Activated T-cell treated with anti-CD3 and anti-CD28 coated beads, Interleukin-2, amount 50 U/mL, for 4 hours (primary cell): ENCODE measurements at regions not wholly inside any gene's neighbourhood (a gene's known extent, or its start where the extent isn't known, plus 50 kb on each side); places are given as distances from the start of the nearest gene placed in this dataset.

ENCODE experiments used
- ATAC-seq, 2 donors: fragments of 200-7000 bp; cut with Tn5 transposase; one replicate each; pipeline ENCODE4 v1.10.0; 2021
- DNase-seq: peaks from one replicate; pipeline ENCODE4 v3.0.0-alpha.2; 2020
- H3K27me3 Mint-ChIP-seq: one replicate; pipeline ENCODE4 v1.8.0; 2021; ENCODE audit warnings: low read depth, mixed read lengths
- H3K36me3 Mint-ChIP-seq: one replicate; pipeline ENCODE4 v1.8.0; 2022; ENCODE audit warnings: mixed read lengths; ENCODE audit not compliant: insufficient read depth
- H3K4me1 Mint-ChIP-seq: one replicate; pipeline ENCODE4 v1.8.0; 2021; ENCODE audit warnings: low read depth, mixed read lengths
- H3K4me3 Mint-ChIP-seq: one replicate; pipeline ENCODE4 v1.8.0; 2021; ENCODE audit warnings: mild to moderate bottlenecking, moderate library complexity, mixed read lengths
- H3K9me3 Mint-ChIP-seq: one replicate; pipeline ENCODE4 v1.8.0; 2021; ENCODE audit warnings: mixed read lengths

DNA sequence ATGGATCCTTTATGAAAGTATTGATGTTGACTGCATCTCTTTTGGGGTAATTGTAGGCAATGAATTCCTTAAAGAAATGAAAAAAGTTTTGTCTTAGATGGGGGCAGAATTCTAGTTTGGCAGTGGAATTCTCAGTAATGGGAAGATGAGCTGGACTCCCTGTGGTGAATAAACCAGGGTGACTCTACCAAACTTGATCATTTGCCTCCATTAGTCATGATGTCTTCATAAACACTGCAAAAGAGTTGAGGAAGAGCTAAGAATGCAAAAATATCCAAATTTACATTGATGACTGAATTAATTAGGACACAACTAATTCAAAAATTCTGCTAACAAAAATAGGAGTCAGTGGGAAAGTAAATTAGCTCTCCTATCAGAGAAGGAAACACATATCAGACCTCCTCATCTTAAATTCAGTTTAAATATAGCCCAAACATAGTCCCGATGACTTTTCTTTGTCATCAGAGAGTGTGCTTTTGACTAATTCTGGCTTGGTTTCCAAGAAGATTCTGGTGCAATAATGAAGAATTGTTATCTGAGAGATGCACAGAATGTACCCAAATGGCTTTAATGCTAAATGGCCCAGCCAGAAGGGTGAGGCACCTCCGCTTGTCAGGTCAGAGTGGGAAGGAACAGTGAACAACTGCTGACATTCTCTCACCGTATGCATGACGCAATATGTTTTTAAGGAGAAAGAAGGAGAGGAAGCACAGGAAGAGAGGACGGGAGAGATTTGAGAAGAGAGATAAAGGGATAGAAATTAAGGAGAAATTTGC lies 525.1 kb downstream of the LMO4 start:
- Mint-ChIP-seq H3K4me3 (no peak overlapping the region), H3K36me3 (no peaks in the 10 kb centered on the region), H3K4me1 (no peaks in the 10 kb centered on the region), H3K9me3 (no peaks in the 10 kb centered on the region), H3K27me3 (no peaks in the 10 kb centered on the region)
- ATAC-seq: no peak
- DNase-seq: no peak

DNA sequence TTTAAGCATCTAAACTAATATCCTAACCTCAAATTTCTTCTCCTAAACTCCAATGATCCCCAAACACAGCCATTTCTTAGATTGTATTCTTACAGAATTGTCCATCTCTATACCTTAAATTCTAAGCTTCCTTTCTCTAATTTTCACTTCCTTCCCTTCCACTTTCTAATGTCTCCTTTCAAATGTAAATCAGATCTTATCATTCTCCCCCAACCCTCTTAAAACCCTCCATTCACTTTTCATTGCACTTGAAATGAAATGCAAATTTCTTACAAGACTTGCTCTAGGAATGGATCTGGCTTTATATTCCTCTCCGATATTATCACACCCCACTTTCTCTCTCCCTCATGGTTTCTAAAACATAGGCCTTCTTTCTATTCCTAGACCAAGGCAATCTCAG lies 534.6 kb downstream of the LMO4 start:
- Mint-ChIP-seq H3K9me3 (peaks cover 12% of the 10 kb centered on the region), H3K27me3 (no peaks in the 10 kb centered on the region), H3K4me3 (no peak overlapping the region), H3K4me1 (peaks cover 4% of the 10 kb centered on the region), H3K36me3 (no peaks in the 10 kb centered on the region)
- no peak for ATAC-seq
- no peak for DNase-seq

DNA sequence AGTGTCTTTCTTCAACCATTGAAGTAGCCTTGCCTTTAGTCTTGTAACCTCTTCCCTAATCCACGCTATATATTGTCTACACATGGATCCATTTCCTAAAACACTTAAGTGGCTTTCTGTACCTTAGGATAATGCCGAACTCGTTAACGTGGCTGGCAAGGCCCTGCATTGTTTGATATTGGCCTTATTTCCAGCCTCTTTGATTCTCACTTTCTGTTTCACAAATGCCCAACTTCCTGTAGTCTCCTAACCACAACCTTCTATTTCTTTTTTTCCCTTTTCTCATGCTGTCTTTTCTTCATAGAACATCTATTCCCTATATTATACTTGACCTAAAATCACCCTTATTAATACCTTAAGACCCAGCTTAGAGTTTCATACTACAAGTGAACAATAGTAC lies 536.0 kb downstream of the LMO4 start:
- Mint-ChIP-seq H3K9me3 (peaks cover 12% of the 10 kb centered on the region), H3K36me3 (no peaks in the 10 kb centered on the region), H3K4me1 (peaks cover 4% of the 10 kb centered on the region), H3K4me3 (no peak overlapping the region), H3K27me3 (no peaks in the 10 kb centered on the region)
- DNase-seq: no peak
- no peak for ATAC-seq

DNA sequence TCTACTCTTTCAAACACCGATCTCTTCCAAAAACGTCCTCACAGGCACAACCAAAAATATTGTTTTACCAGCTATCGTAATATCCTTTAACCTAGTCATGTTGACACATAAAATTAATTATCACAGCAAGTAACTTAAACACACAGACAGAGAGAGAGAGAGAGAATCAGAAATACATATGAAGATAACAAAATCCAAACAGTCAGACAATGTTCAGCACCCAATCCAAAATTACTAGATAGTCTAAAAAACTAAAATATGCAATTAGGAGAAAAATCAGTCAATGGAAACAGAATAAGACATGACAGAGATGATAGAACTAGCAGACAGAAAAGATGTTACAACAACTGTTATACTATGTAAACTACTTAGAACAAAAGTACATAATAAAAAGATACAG lies 537.7 kb downstream of the LMO4 start:
- Mint-ChIP-seq H3K9me3 (peaks cover 12% of the 10 kb centered on the region), H3K36me3 (no peaks in the 10 kb centered on the region), H3K4me3 (no peak overlapping the region), H3K27me3 (no peaks in the 10 kb centered on the region), H3K4me1 (peaks cover 4% of the 10 kb centered on the region)
- ATAC-seq (no peak), DNase-seq (no peak)

DNA sequence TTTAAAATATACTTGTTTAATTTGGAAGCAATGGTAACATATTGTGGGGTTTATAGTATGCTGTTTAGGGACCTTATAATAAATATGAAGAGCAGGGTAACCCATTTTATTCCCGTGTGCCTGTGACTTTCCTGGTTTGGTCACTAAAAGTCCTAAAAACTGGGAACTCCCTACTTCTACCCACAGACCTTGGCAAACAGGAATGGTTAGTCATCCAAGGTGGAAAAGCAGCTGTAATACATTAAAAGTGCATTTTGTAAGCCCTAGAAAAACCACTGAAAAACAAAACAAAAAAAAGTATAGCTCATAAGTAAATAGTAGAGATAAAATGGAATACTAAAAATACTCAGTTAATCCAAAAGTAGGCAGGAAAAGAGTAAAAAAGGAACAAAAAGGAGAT lies 538.9 kb downstream of the LMO4 start:
- H3K4me3 Mint-ChIP-seq: no peak overlapping the region
- H3K4me1 Mint-ChIP-seq: peaks cover 4% of the 10 kb centered on the region
- H3K36me3 Mint-ChIP-seq: no peaks in the 10 kb centered on the region
- ATAC-seq: no peak
- no peak for DNase-seq
- H3K9me3 Mint-ChIP-seq: peaks cover 12% of the 10 kb centered on the region
- no peaks in the 10 kb centered on the region for H3K27me3 Mint-ChIP-seq

DNA sequence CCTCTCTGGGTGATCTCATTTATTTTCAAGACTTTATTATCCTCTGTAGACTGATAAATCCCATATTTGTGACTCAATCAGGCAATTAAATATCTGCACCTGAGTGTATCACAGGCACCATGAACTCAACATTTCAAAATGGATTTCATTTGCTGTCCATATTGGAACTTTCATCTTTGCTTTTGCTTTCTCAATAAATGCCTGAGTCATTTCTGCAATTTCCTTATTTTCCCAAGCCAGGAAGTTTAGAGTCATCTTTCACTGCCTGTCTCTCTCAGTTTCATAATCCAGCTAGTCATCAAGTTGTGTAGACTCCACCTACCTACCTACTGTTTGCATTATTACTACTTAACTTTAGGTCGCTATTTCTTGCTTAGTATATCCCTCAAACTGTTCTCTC lies 540.9 kb downstream of the LMO4 start:
- no peak overlapping the region for H3K4me3 Mint-ChIP-seq

DNA sequence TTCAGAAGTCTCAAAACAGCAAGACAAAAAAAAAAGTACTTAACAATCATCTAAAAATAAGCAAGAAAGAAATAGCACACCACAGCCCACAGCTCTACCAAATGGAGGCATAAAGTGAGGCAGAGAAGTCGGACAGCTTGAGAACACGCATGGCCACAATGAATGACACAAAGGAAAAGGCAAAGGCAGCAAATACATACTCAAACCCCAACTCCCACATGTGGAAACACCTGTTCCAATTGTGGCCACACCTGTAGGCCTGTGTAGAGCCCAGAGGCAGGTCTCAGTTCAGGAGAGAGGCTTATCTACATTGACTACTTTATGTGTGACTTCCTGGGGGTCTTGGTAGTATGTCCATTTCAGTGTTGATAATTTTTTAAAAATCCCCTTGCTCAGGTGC lies 543.5 kb downstream of the LMO4 start:
- DNase-seq: no peak
- ATAC-seq: no peak
- no peaks in the 10 kb centered on the region for H3K4me1 Mint-ChIP-seq
- no peaks in the 10 kb centered on the region for H3K36me3 Mint-ChIP-seq
- no peaks in the 10 kb centered on the region for H3K9me3 Mint-ChIP-seq
- no peaks in the 10 kb centered on the region for H3K27me3 Mint-ChIP-seq
- no peak overlapping the region for H3K4me3 Mint-ChIP-seq

More for the DNA sequence above, 540.9 kb downstream of the LMO4 start:
- Mint-ChIP-seq H3K27me3 (no peaks in the 10 kb centered on the region), H3K9me3 (peaks cover 12% of the 10 kb centered on the region), H3K36me3 (no peaks in the 10 kb centered on the region), H3K4me1 (peaks cover 3% of the 10 kb centered on the region)
- no peak for DNase-seq
- no peak for ATAC-seq

DNA sequence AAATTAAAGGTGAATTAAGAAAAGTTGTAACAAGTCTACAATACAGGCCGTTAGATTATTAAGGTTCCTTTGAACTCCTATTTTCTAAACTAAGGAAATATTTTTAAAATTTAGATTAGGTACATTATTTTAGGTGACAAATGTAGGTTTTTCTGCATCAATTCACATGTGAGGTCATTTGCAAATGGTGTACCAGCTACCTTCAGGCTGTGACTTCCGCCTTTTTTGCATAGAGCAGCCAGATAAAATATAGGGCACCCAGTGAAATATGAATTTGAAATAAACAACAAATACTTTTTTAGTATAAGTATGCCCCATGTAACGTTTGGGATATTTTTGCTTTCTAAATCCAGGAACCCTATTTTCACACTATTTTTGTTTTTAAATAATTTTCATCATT lies 544.0 kb downstream of the LMO4 start:
- Mint-ChIP-seq H3K27me3 (no peaks in the 10 kb centered on the region), H3K4me1 (no peaks in the 10 kb centered on the region), H3K4me3 (no peak overlapping the region), H3K9me3 (no peaks in the 10 kb centered on the region), H3K36me3 (no peaks in the 10 kb centered on the region)
- ATAC-seq: no peak
- no peak for DNase-seq

DNA sequence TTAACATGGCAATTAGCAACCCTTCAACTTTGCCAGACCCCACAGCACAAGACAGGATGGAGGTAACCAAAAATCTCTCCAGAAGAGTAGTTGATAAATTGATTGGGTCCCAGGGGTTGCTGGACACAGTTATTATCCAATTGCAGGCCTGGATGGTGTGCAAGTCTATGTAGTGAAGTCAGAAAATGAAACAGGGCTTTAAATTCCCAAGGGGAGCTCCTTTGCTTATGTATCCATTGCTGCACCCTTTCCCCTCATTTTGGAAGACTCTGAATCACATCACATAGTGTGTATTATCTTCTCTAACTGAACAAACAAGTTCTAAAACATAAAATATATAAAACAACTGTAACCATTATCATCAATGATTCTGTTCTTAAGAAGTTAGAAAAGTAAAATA lies 550.2 kb downstream of the LMO4 start:
- Mint-ChIP-seq H3K36me3 (no peaks in the 10 kb centered on the region), H3K27me3 (peaks cover 6% of the 10 kb centered on the region), H3K9me3 (no peaks in the 10 kb centered on the region), H3K4me1 (no peaks in the 10 kb centered on the region), H3K4me3 (no peak overlapping the region)
- ATAC-seq (no peak), DNase-seq (no peak)

DNA sequence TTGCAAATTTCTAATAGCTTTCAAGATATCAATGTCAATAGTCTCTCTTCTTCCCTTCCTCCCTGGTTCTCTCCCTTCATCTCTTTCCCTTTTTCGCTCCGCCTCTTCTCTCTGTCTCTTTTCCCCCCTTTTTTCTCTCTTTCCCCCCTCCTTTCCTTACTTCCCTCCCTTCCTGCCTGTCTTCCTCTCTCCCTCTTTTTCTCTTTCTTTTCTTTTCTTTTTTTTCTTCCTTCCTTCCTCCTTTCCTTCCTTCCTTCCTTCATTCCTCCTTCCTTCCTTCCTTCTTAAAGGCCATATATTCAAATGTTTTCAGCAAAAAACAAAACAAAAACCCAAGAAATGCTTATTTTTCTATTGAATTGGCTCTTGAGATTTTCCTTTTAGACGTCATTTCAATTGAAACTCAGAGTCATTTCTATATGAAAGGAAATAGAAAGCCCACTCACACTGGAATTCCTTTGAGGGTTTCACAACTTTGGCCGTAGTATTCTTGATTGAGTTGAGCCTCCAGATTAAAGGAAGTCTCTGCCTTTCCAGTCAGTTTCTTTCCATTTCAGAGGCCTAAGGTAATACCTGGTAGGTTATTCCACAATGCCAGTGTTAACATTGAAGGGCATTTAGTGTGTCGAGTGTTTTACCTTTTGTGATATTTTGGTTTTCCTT lies 551.5 kb downstream of the LMO4 start:
- no peak for ATAC-seq
- Mint-ChIP-seq H3K4me1 (no peaks in the 10 kb centered on the region), H3K9me3 (no peaks in the 10 kb centered on the region), H3K27me3 (peaks cover 6% of the 10 kb centered on the region), H3K36me3 (no peaks in the 10 kb centered on the region), H3K4me3 (no peak overlapping the region)
- no peak for DNase-seq

DNA sequence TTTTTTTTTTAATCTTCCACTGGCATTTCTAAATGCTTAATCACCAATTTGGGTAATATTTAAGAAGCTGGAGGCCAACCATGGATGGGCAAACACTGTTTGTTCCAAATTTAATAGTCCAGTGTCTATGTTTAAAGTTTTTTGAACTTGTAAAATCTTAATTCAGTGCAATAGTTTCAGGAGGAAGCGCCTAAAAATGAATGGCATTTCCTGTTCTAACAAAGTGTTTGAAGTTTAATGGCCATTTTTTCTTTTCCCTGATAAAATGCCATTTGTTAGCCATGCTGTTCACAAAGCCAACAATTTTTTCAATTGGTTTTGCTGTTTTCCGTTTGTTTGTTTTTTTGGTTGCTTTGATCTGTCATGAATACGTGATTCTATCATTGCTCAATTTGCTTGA lies 552.1 kb downstream of the LMO4 start:
- H3K4me3 Mint-ChIP-seq: no peak overlapping the region
- H3K4me1 Mint-ChIP-seq: no peaks in the 10 kb centered on the region
- no peaks in the 10 kb centered on the region for H3K9me3 Mint-ChIP-seq
- peaks cover 6% of the 10 kb centered on the region for H3K27me3 Mint-ChIP-seq
- no peak for ATAC-seq
- H3K36me3 Mint-ChIP-seq: no peaks in the 10 kb centered on the region
- DNase-seq: no peak

DNA sequence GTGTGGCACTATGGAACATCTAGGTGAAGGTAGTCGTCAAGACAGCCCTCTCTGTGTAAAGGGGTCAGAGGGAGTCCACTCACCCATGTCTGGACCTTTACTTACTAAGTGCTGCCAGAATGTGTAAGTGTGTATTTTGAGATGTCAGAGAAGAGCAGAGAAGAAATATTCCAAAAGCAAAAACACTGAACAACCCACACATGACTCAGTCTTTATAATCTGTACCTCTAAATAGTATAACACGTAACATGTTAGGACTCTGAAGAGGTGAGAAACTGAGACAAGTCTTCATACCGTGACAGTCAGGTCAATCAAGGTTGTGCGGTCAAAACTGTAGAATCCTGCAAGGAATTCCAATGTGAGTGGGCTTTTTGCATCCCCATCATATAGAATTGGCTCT lies 555.2 kb downstream of the LMO4 start:
- H3K4me3 Mint-ChIP-seq: no peak overlapping the region
- DNase-seq (no peak), ATAC-seq (no peak)
- H3K4me1 Mint-ChIP-seq: no peaks in the 10 kb centered on the region
- H3K9me3 Mint-ChIP-seq: no peaks in the 10 kb centered on the region
- H3K27me3 Mint-ChIP-seq: peaks cover 6% of the 10 kb centered on the region
- no peaks in the 10 kb centered on the region for H3K36me3 Mint-ChIP-seq

DNA sequence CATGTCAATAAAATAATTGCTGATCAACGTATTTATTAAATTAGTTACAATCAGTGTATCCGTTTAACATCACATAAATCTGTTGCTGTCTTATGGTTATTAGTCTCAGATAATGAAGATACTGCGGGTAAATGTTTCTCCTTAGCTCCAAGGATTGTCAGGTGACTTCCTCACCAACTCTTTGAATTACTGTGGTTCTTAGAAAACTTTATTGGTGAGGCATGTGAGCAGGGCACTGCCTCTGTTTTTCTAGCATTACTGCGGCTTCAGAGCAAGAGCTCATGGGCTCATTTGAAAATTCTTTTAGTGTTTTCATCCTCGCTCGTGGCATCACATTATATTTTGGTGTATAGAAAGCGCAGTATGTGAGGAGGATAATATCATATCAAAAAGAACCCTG lies 555.9 kb downstream of the LMO4 start:
- Mint-ChIP-seq H3K4me3 (no peak overlapping the region), H3K9me3 (no peaks in the 10 kb centered on the region), H3K36me3 (no peaks in the 10 kb centered on the region), H3K4me1 (no peaks in the 10 kb centered on the region), H3K27me3 (peaks cover 6% of the 10 kb centered on the region)
- ATAC-seq (no peak), DNase-seq (no peak)

DNA sequence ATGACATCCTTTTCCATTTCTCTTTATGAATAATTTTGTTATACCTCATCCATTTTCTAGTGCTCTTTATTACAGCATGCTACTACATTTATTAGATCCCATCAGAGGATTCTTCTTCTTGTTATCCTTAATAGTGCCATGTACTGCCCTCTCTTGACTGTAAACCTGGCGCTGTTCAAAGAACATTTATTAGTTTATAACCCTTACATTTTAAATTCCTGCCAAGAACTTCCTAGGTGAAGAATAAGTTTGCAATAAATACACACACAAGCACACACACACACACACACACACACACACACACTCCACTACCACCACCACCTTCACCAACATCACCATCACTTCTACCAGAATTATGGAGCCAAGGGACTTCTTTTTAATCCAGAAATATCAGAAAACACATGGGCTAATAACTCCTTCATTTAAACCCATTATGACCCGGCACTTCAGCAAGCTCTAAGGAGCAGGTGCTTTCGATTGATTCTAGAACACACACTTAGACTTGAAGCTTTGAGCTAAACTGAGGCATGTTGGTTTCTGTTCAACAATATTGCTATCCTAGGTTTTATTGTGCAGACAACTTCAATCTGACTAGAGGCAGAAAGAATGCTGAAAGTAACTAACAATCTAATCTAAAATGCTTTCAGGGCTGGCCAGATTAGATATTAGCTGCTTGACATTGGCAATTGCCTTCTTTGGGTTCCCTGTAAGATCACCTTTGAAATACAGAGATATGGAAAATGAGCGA lies 556.8 kb downstream of the LMO4 start:
- ATAC-seq: no peak
- no peaks in the 10 kb centered on the region for H3K4me1 Mint-ChIP-seq
- H3K36me3 Mint-ChIP-seq: no peaks in the 10 kb centered on the region
- H3K27me3 Mint-ChIP-seq: peaks cover 6% of the 10 kb centered on the region
- H3K9me3 Mint-ChIP-seq: no peaks in the 10 kb centered on the region
- no peak for DNase-seq
- H3K4me3 Mint-ChIP-seq: no peak overlapping the region

DNA sequence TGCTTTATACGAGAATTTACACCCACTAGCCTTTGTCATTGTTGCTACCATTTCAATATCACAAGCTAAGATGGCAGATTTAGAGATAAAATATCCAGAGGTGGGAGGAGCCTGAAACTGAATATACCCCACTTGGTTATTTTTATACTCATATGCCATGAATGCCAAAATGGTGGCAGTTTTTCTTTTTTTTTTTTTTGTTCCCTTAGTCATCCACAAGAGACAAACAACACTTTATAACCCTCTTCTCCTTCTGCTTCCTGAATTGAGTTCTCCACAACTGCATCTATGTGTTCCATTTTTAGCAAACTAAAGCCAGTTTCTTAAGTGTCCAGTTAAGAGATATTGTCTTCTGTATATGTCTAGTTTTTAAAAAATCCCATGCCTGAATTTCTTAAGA lies 558.4 kb downstream of the LMO4 start:
- Mint-ChIP-seq H3K4me1 (no peaks in the 10 kb centered on the region), H3K9me3 (no peaks in the 10 kb centered on the region), H3K27me3 (no peaks in the 10 kb centered on the region), H3K4me3 (no peak overlapping the region), H3K36me3 (no peaks in the 10 kb centered on the region)
- ATAC-seq: no peak
- no peak for DNase-seq
